AML-193 (cell line): ENCODE measurements at regions not wholly inside any gene's neighbourhood (a gene's known extent, or its start where the extent isn't known, plus 50 kb on each side); places are given as distances from the start of the nearest gene placed in this dataset.
A peak's percentile ranks its signal among the peaks of the same experiment; 100 is the strongest.

ENCODE experiments used
- DNase-seq, 2 experiments: peaks; one replicate each; lab custom pipeline; 2025; lab: John Stamatoyannopoulos, UW

DNA sequence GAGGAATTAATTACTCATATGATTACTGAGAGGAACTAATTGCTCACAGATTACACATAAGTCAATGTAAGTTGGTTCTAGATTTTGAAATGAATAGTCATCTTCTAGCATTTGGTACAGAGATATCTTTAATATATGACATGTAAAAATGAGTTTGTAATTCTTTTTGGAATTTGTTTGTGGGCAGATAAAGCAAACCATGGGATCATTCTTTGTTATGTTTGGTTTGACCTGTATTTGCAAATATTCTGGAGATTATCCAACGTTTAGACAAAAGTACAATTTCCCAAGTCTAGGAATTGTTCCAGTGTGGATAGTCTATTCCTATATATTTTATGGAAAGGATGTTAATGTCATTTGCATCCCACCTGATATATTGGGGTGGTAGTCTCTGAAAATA is 309.6 kb upstream of the EDNRB start:
- no peak for DNase-seq

- DNase-seq = no peak
Measured at GRCh38 chr13:78227709-78228108, 309.1 kb upstream of the EDNRB start.

GRCh38 chr13:78215458-78216108 is 297.0 kb upstream of the EDNRB start:
- DNase-seq = no peak

- DNase-seq = no peak
Measured at GRCh38 chr13:78201411-78201810, 282.8 kb upstream of the EDNRB start.

GRCh38 chr13:78198821-78199220 is 280.2 kb upstream of the EDNRB start:
- peak; percentile 71 to 75 for DNase-seq

DNA sequence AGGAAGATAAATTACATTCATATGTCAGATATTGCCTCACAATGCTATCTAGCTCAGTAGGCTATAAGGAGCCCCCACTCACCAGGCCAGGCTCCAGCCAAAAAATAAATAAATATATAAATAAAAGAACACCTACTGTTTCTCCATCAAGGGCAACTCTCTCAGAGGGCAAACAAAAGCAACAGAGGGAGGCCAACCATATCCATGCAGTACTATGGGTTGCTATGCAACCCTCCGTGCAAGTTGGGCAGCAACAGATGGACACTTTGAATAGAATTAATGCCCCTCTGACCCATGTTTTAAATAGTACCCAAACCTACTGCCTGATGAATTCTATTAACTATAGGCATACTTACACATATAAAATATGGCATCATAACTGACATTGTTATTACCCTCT is 279.8 kb upstream of the EDNRB start:
- no peak for DNase-seq

DNA sequence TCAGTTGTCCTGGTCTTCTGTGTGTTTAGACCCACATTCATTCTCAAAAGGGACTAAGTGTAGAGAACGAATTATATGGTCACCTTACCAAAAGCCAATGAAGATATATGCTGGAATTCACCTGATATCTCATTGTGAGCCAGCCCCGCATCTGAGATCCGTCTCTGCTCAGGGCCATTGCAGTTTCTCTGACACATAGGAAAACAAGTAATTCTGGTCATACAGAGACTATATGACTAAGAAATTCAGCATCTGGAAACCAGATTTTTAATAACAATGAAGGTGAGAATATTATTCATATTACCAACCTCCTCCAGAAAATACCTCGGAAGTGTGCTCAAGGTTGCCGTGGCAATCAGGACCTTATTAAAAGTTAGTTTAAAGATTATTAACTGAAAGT is 278.6 kb upstream of the EDNRB start:
- DNase-seq = no peak

- no peak for DNase-seq
Measured at GRCh38 chr13:78194904-78195639, 276.4 kb upstream of the EDNRB start.

DNA sequence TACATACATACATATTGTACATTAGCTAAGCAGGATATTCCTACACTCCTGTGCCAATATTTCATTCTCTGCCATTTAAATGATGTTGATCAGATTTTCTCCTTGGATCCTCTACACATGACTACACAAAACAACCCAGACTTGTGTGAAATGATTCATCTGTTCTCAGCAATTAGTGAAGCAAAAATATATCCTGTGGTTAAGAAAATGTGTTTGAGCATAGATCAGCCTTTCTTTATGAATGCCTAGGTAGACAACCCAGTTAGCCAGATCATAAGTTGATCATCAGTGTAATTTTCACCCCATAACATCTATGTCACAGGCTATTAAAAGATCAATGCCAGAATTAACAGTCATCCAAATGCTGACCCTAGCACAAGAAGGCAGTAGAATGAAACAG is 275.2 kb upstream of the EDNRB start:
- no peak for DNase-seq

- DNase-seq = no peak
Measured at GRCh38 chr13:78192716-78193115, 274.1 kb upstream of the EDNRB start.

GRCh38 chr13:78190296-78190695 is 271.7 kb upstream of the EDNRB start:
- DNase-seq = no peak

DNA sequence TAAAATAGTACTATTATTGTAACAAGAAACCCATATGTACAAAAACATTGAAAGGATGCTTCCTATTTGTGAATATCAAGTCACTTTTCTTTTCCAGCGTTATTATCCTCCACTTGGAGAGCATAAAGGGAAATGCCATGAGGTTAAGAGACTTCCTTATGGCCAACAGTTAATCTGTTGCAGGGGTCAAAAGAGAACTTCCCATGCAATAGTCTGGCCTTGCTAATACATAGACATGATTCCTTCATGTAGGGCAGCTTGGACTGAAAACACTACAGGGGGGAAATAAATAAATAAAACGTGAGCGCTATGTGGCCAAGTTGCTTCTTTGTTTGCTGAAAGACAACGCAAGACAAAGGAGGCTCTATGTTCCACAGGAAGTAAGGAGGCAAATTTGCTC is 269.1 kb upstream of the EDNRB start:
- DNase-seq = no peak

- DNase-seq = no peak
Measured at GRCh38 chr13:78185700-78186099, 267.1 kb upstream of the EDNRB start.

- DNase-seq = no peak
Measured at GRCh38 chr13:78183732-78184131, 265.1 kb upstream of the EDNRB start.

GRCh38 chr13:78182813-78183212 is 264.2 kb upstream of the EDNRB start:
- DNase-seq = no peak

DNA sequence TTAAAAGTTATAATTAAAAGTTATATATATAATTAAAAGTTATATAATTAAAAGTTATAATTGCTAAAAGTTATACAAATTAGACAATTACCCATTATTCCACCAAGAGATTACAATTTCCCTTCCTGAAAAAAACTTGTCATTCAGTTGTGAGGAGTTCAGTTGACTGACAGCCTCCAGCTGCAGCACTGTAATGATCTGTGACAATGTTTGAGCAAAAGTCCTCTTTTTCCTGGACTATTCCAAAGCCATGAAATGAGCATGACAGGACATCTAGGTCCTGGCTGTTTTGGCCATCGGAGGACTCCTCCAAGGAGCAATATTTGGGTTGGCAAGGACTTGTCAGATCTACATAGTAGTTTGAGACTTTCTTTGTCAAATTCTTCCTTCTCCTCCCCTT is 258.7 kb upstream of the EDNRB start:
- DNase-seq = no peak

DNA sequence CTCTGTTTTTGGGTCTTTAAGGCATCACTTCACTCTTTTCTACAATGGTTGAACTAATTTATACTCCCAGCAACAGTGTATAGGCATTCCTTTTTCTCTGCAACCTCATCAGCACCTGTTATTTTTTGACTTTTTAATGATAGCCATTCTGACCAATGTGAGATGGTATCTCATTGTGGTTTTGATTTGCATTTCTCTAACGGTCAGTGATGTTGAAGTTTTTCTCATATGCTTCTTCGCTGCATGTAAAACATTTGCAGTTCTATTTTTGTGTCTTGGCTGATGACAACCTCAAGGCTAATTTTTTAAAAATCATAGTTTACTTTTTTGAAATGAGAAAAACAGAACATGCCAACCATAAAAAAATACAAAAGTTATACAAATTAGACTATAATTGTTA is 258.2 kb upstream of the EDNRB start:
- DNase-seq = no peak

DNA sequence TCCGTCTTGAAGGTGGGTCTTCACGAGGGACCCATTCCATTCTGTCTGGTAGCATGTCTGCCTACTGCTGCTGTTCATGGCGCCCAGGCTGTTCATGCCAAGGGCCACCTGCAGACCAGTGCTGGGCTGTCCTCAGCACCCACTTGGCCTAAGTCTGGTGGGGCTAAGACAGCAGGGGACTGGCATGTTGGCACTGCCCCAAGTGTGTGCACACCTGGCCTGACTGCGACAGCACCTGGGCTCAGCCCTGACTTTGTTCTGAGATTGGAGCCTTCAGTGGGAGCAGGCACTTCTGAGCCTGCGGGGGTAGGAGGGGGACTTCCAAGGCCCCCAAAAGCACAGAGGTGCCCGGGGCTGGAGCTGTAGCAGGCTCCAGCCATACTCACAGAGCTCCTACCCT is 250.8 kb upstream of the EDNRB start:
- no peak for DNase-seq

DNA sequence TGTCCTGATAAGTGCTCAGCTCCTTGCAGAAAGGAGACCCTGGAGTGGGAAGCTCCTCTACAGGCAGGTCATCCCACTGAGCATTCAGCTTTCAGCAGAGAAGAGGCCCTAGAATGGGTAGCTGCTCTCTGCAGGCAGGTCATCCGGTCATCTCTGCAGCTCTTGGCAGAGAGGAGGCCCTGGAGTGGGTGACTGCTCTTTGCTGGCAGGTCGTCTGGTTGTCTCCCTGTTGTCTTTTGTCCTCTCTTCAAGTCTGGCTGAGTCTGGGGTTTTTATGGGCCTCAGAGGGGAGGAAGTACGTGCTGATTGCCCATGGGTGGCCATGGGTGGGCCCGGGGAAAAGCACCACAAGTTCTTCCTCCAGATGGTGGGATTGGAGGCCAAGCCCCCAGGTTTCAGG is 250.3 kb upstream of the EDNRB start:
- DNase-seq = no peak

- no peak for DNase-seq
Measured at GRCh38 chr13:78161266-78161665, 242.6 kb upstream of the EDNRB start.

DNA sequence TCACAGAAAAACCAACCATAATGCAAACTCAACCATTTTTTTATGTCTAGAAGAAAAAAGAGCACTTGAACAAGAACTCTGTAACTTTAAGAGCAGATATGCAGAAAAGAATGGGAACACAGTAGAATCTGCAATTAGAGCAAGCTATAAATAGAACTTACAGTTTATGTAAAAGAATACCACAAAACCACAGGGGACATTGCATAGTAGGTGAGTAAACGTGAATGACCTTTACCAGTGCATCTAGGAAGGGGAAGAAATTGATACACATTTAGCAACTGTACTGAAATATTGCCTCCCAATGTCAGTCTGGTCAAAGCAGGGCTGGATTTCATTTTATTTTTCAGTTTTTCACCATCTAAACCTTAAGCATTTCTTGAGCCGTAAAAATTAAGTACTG is 242.2 kb upstream of the EDNRB start:
- DNase-seq = peak; percentile 99 to 100

DNA sequence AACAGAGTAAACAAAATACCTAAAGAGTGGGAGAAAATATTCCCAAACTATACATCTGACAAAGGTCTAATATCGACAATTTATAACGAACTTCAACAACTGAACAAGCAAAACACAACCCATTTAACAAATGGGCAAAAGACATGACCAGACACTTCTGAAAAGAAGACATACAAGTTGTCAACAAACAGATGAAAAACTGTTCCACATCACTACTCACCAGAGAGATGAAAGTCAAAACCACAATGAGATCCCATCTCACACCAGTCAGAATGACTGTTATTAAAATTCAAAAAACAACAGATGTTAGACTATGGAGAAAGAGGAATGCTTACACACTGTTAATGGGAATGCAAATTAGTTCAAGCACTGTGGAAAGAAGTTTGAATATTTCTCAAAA is 233.8 kb upstream of the EDNRB start:
- DNase-seq = no peak

DNA sequence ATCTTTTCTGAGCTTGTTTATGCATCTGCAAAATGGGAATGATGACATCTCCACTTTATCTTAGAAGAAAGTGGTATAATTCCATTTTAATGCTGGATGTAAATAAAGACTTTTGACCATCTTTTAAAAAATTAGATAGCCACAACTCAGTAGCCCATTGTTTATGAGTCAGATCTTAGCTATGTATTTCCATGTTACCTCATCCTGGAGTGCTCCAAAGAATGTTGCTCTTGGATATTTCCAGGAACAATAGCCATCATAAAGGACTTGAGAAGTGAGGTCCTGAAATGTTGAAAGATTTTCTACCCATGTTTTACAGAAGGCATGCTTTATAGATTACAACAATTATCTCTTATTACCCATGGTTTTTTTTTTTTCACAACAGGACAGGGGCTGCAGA is 229.3 kb upstream of the EDNRB start:
- no peak for DNase-seq

DNA sequence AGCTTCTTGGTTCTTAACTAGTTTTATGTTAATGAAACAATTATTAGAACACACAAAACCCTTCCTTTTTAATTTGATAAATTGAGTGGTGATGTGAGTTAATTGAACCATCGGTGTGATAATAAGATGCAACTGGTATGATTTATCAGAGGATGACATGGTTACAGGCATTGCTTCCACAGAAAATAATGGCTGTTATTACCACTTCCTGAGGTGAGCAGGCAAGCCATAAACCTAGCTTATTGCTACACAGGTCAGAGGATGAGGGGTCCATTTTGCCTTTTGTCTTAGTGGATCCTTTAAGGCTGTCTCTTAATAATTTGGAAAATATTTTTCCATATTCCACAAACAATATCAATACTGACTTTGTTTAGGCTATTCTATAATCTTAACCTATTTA is 226.6 kb upstream of the EDNRB start:
- DNase-seq = peak; percentile 9 to 11
